H1 (cell line): ENCODE measurements at regions not wholly inside any gene's neighbourhood (a gene's known extent, or its start where the extent isn't known, plus 50 kb on each side); places are given as distances from the start of the nearest gene placed in this dataset.

ENCODE experiments used
- FOSL1 ChIP-seq: IDR thresholded peaks from 2 replicates; pipeline ENCODE4 v1.6.1; 2011; ENCODE audit warnings: mild to moderate bottlenecking, low read depth, low read length, moderate library complexity; ENCODE audit not compliant: insufficient read depth

- no peak for TF ChIP-seq FOSL1
- TF ChIP-seq, all 59 proteins: peak for 0
These were observed 171.8 kb upstream of the FOXN3 start (continued) for GRCh38 chr14:89588840-89589296.
